Panc1 (cell line): ENCODE measurements at regions not wholly inside any gene's neighbourhood (a gene's known extent, or its start where the extent isn't known, plus 50 kb on each side); places are given as distances from the start of the nearest gene placed in this dataset.

ENCODE experiments used
- ATAC-seq: fragments of 200-7000 bp; cut with Tn5 transposase; 2 replicates; pipeline ENCODE4 v1.9.1; 2020; ENCODE audit warnings: mild to moderate bottlenecking, moderate library complexity
- BruUV-seq: library from RNA; stranded (reverse); fragments of 400-500 nt; replicated peaks from 2 replicates; lab custom pipeline; 2021; lab: Mats Ljungman, UMichigan
- CTCF ChIA-PET: fragments of 300-600 bp; sonication (Branson Sonifier 250); formaldehyde crosslinking; loops from one replicate; lab custom pipeline; 2022; ENCODE audit warnings: antibody characterized with exemption; lab: Charles Lee
- POLR2A ChIA-PET: fragments of 300-600 bp; sonication (Branson Sonifier 250); formaldehyde crosslinking; loops from one replicate; lab custom pipeline; 2022; ENCODE audit warnings: antibody characterized with exemption; lab: Charles Lee
- DNase-seq: peaks from one replicate; pipeline ENCODE4 v3.0.0-alpha.2; 2010; ENCODE audit warnings: low read depth, low spot score
- H3K27ac ChIP-seq: 2 replicates; pipeline ENCODE4 v1.5.1; 2011; ENCODE audit warnings: mild to moderate bottlenecking, low read length, inconsistent platforms
- H3K27me3 ChIP-seq: fragments of 200-500 bp; sonication (Bioruptor generic); 2 replicates; pipeline ENCODE4 v1.6.0; 2014; ENCODE audit warnings: low read length, inconsistent platforms; ENCODE audit not compliant: control insufficient read depth, insufficient read depth
- H3K36me3 ChIP-seq: fragments of 200-500 bp; sonication (Bioruptor generic); 2 replicates; pipeline ENCODE4 v1.5.1; 2014; ENCODE audit warnings: inconsistent platforms, mild to moderate bottlenecking, low read length, moderate library complexity; ENCODE audit not compliant: control insufficient read depth, insufficient read depth
- H3K4me1 ChIP-seq: 2 replicates; pipeline ENCODE4 v1.5.1; 2011; ENCODE audit warnings: inconsistent platforms, mild to moderate bottlenecking, low read length, moderate library complexity; ENCODE audit not compliant: control insufficient read depth, insufficient read depth
- H3K4me3 ChIP-seq, 2 experiments: 2 replicates each; pipeline ENCODE4 v1.5.1; 2011 to 2012; ENCODE audit warnings: low read depth in 2 of 2, low read length in 2 of 2, mild to moderate bottlenecking in 2 of 2, inconsistent platforms in 1 of 2, moderate library complexity in 1 of 2
- H3K9me3 ChIP-seq: fragments of 200-500 bp; sonication (Bioruptor generic); 2 replicates; pipeline ENCODE4 v1.5.1; 2014; ENCODE audit warnings: low read depth, mild to moderate bottlenecking, inconsistent platforms, low read length, moderate library complexity; ENCODE audit not compliant: control insufficient read depth, insufficient read depth
- CTCF ChIP-seq: fragments of 450-650 bp; IDR thresholded peaks from 2 replicates; pipeline ENCODE4 v1.5.1; 2017; ENCODE audit warnings: mild to moderate bottlenecking
- POLR2AphosphoS5 ChIP-seq: IDR thresholded peaks from 2 replicates; pipeline ENCODE4 v1.6.1; 2012; ENCODE audit warnings: mild to moderate bottlenecking, low read depth, low read length, moderate library complexity
- SIN3A ChIP-seq: IDR thresholded peaks from 2 replicates; pipeline ENCODE4 v1.6.1; 2012; ENCODE audit warnings: low read depth, mild to moderate bottlenecking, low read length, moderate library complexity, borderline replicate concordance; ENCODE audit not compliant: insufficient read depth
- TCF7L2 ChIP-seq: IDR thresholded peaks from 2 replicates; pipeline ENCODE4 v1.6.1; 2011; ENCODE audit warnings: mild to moderate bottlenecking, low read depth, low read length, inconsistent platforms
- in situ Hi-C: cut with HindIII; loops from 2 replicates; pipeline ENCODE4 v1.10.0; 2016; ENCODE audit warnings: low sequenced_read_pairs, low pct_unique_long_range_greater_than_20kb
- intact Hi-C: fragments of 100-400 bp; cut with micrococcal nuclease; formaldehyde crosslinking; loops from one replicate; pipeline ENCODE4 v1.10.0; 2022; ENCODE audit not compliant: unreplicated experiment
- TF ChIP-seq, protein P1 (sequence below), 2 experiments: IDR thresholded peaks; 2 replicates each; pipeline ENCODE4 v1.6.1; 2011 to 2012; ENCODE audit warnings: low read depth in 2 of 2, control low read depth in 1 of 2, low read length in 1 of 2, mild to moderate bottlenecking in 1 of 2, moderate library complexity in 1 of 2; ENCODE audit not compliant: insufficient read depth in 1 of 2

DNA sequence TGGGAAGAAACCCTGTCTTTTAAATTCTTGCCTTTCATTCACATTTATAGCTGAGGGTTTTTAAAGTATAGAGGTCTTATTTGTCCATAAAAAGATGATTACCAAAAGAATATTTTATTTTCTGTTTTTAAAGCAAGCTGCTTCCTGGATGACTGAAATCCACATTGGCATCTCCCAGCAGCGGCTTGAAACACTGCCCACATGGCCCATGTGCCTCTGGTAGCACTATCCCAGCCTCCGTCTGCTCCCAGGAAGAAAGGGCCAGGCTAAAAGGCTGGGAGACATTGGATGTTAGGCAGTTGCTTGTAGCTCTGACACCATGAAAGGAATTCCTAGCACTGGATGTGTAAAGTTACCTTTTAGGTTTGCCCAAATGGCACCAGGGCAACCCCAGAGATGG lies 169.9 kb upstream of the CACNA1E start:
- intact Hi-C loops (no loop called here), in situ Hi-C loops (no loop called here)
- no peak overlapping the region for H3K27ac ChIP-seq
- TF ChIP-seq SIN3A (no peak), POLR2AphosphoS5 (no peak), TCF7L2 (no peak), CTCF (no peak)
- TF ChIP-seq, protein P1, sequence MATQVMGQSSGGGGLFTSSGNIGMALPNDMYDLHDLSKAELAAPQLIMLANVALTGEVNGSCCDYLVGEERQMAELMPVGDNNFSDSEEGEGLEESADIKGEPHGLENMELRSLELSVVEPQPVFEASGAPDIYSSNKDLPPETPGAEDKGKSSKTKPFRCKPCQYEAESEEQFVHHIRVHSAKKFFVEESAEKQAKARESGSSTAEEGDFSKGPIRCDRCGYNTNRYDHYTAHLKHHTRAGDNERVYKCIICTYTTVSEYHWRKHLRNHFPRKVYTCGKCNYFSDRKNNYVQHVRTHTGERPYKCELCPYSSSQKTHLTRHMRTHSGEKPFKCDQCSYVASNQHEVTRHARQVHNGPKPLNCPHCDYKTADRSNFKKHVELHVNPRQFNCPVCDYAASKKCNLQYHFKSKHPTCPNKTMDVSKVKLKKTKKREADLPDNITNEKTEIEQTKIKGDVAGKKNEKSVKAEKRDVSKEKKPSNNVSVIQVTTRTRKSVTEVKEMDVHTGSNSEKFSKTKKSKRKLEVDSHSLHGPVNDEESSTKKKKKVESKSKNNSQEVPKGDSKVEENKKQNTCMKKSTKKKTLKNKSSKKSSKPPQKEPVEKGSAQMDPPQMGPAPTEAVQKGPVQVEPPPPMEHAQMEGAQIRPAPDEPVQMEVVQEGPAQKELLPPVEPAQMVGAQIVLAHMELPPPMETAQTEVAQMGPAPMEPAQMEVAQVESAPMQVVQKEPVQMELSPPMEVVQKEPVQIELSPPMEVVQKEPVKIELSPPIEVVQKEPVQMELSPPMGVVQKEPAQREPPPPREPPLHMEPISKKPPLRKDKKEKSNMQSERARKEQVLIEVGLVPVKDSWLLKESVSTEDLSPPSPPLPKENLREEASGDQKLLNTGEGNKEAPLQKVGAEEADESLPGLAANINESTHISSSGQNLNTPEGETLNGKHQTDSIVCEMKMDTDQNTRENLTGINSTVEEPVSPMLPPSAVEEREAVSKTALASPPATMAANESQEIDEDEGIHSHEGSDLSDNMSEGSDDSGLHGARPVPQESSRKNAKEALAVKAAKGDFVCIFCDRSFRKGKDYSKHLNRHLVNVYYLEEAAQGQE (IDR thresholded peaks at IDR 0.05; ENCODE audit: insufficient read depth in 1 of 2, low read depth in 2 of 2, low read length in 1 of 2): no peak
- no peaks in the 10 kb centered on the region for H3K9me3 ChIP-seq
- H3K4me1 ChIP-seq: no peaks in the 10 kb centered on the region
- ChIA-PET POLR2A (no interaction called here), CTCF (interaction anchor here (0.9 kb wide), 1 partner anchor 1499 kb away, joined by 4 read pairs; no protein-coding TSS in a partner anchor)
- H3K36me3 ChIP-seq: no peaks in the 10 kb centered on the region
- no peak for DNase-seq
- no TSS peak for BruUV-seq
- no peak for ATAC-seq
- H3K27me3 ChIP-seq: peaks cover 22% of the 10 kb centered on the region
- H3K4me3 ChIP-seq: no peak overlapping the region

- ChIA-PET POLR2A (no interaction called here), CTCF (interaction anchor here (0.9 kb wide), 1 partner anchor 1500 kb away, joined by 4 read pairs; no protein-coding TSS in a partner anchor)
- no peaks in the 10 kb centered on the region for H3K36me3 ChIP-seq
- H3K4me3 ChIP-seq: no peak overlapping the region
- intact Hi-C loops: no loop called here
- H3K27me3 ChIP-seq: peaks cover 27% of the 10 kb centered on the region
- ATAC-seq: no peak
- no peak for DNase-seq
- TF ChIP-seq TCF7L2 (no peak), POLR2AphosphoS5 (no peak), SIN3A (no peak), CTCF (no peak)
- TF ChIP-seq, protein P1 (IDR thresholded peaks at IDR 0.05; ENCODE audit: insufficient read depth in 1 of 2, low read depth in 2 of 2, low read length in 1 of 2): no peak
- no TSS peak for BruUV-seq
- no peaks in the 10 kb centered on the region for H3K9me3 ChIP-seq
- H3K4me1 ChIP-seq: no peaks in the 10 kb centered on the region
- no peak overlapping the region for H3K27ac ChIP-seq
- in situ Hi-C loops: no loop called here
Measured at GRCh38 chr1:181314010-181314409, 169.3 kb upstream of the CACNA1E start.
